GM12878 (cell line): ENCODE measurements at regions not wholly inside any gene's neighbourhood (a gene's known extent, or its start where the extent isn't known, plus 50 kb on each side); places are given as distances from the start of the nearest gene placed in this dataset.

Source experiments
- ATAC-seq: fragments of 200-7000 bp; cut with Tn5 transposase; 3 replicates; pipeline ENCODE4 v1.9.1; 2020; ENCODE audit warnings: mild to moderate bottlenecking, moderate library complexity
- BruUV-seq: library from RNA; stranded (reverse); fragments of 400-500 nt; replicated peaks from 2 replicates; lab custom pipeline; 2021; lab: Mats Ljungman, UMichigan
- CTCF ChIA-PET: fragments of 300-600 bp; sonication (Branson Sonifier 250); formaldehyde crosslinking; extraction: SDS; loops from one replicate; lab custom pipeline; 2021; ENCODE audit warnings: inconsistent platforms; lab: Yijun Ruan, JAX
- POLR2A ChIA-PET: fragments of 350-600 bp; formaldehyde crosslinking; extraction: SDS; loops from one replicate; lab custom pipeline; 2021; ENCODE audit warnings: inconsistent platforms; lab: Charles Lee
- RAD21 ChIA-PET: fragments of 300-600 bp; sonication (Branson Sonifier 250); formaldehyde crosslinking; loops from one replicate; lab custom pipeline; 2023; ENCODE audit warnings: antibody characterized with exemption; ENCODE audit not compliant: unreplicated experiment; lab: Charles Lee
- SMC1A ChIA-PET: fragments of 300-600 bp; sonication (Branson Sonifier 250); formaldehyde crosslinking; loops from one replicate; lab custom pipeline; 2023; ENCODE audit not compliant: unreplicated experiment, uncharacterized antibody; lab: Charles Lee
- DNase-seq: peaks from one replicate; pipeline ENCODE4 v3.0.0-alpha.2; 2011; ENCODE audit warnings: low read depth, low spot score
- FAIRE-seq: peaks from 3 replicates; lab custom pipeline; 2011; peaks lifted over from hg19 to GRCh38; lab: Jason Lieb, UNC
- H2AFZ ChIP-seq: 2 replicates; pipeline ENCODE4 v1.6.0; 2011; ENCODE audit warnings: low read depth, low read length, control low read depth; ENCODE audit not compliant: control insufficient read depth
- H3K27ac ChIP-seq: 2 replicates; pipeline ENCODE4 v1.5.1; 2011; ENCODE audit warnings: control low read depth; ENCODE audit not compliant: control insufficient read depth, insufficient read depth
- H3K27me3 ChIP-seq, 2 experiments: replicated peaks in 1 of 2; 2 replicates each; pipeline versions ENCODE4 v1.6.0 to v1.6.1; 2011; ENCODE audit warnings: low read length in 1 of 2; ENCODE audit not compliant: control insufficient read depth in 2 of 2, insufficient read depth in 2 of 2
- H3K36me3 ChIP-seq, 2 experiments: 2 replicates each; pipeline ENCODE4 v1.5.1; 2011; ENCODE audit warnings: low read length in 1 of 2; ENCODE audit not compliant: control insufficient read depth in 2 of 2, insufficient read depth in 2 of 2
- H3K4me1 ChIP-seq: 2 replicates; pipeline ENCODE4 v1.6.1; 2011; ENCODE audit warnings: mild to moderate bottlenecking, low read length, moderate library complexity, mixed read lengths; ENCODE audit not compliant: control insufficient read depth, insufficient read depth
- H3K4me2 ChIP-seq: 2 replicates; pipeline ENCODE4 v1.6.0; 2011; ENCODE audit warnings: control low read depth; ENCODE audit not compliant: control insufficient read depth, insufficient read depth
- H3K4me3 ChIP-seq: fragments of 200-600 bp; sonication (generic); 2 replicates; pipeline ENCODE4 v1.5.1; 2016
- H3K79me2 ChIP-seq: 2 replicates; pipeline ENCODE4 v1.6.0; 2011; ENCODE audit warnings: low read length; ENCODE audit not compliant: control insufficient read depth, insufficient read depth
- H3K9ac ChIP-seq: 2 replicates; pipeline ENCODE4 v1.8.0; 2011; ENCODE audit warnings: low read length, control low read depth, mixed read lengths; ENCODE audit not compliant: control insufficient read depth, insufficient read depth
- H3K9me3 ChIP-seq: replicated peaks from 3 replicates; pipeline ENCODE4 v1.5.1; 2011; ENCODE audit warnings: mild to moderate bottlenecking, low read length; ENCODE audit not compliant: control insufficient read depth, insufficient read depth
- H4K20me1 ChIP-seq: 2 replicates; pipeline ENCODE4 v1.6.0; 2011; ENCODE audit not compliant: control insufficient read depth, insufficient read depth
- EP300 ChIP-seq, 2 experiments: fragments of 150-350 bp in 1 of 2; IDR thresholded peaks; 2 replicates each; pipeline ENCODE4 v1.6.1; 2011 to 2012; ENCODE audit warnings: low read depth in 2 of 2, low read length in 2 of 2, borderline replicate concordance in 1 of 2, improper control_type of control experiment in 1 of 2, inconsistent platforms in 1 of 2; ENCODE audit not compliant: control insufficient read depth in 1 of 2
- LARP7 ChIP-seq: fragments of 450-650 bp; IDR thresholded peaks from 2 replicates; pipeline ENCODE4 v1.6.1; 2017; ENCODE audit warnings: mild to moderate bottlenecking
- POLR2AphosphoS2 ChIP-seq: IDR thresholded peaks from 2 replicates; pipeline ENCODE4 v1.6.1; 2011; ENCODE audit warnings: low read depth, mild to moderate bottlenecking, low read length, improper control_type of control experiment, moderate library complexity
- SUZ12 ChIP-seq: fragments of 200-600 bp; sonication (generic); IDR thresholded peaks from one replicate; pipeline ENCODE4 v1.6.1; 2018; ENCODE audit warnings: antibody characterized with exemption, mild to moderate bottlenecking; ENCODE audit not compliant: unreplicated experiment
- WGBS: methylation state at CpG from one replicate; pipeline ENCODE4 v1.1.6; 2016; ENCODE audit warnings: low lambda C conversion rate; ENCODE audit not compliant: insufficient replicate concordance, insufficient coverage; ENCODE audit errors: missing lambda C conversion rate; 5-methylcytosine and 5-hydroxymethylcytosine counted together
- in situ Hi-C: fragments of 300-500 bp; cut with MboI; formaldehyde crosslinking; loops from 9 replicates; pipeline ENCODE4 v1.14.3; 2018; ENCODE audit warnings: mixed read lengths
- intact Hi-C: fragments of 100-400 bp; cut with micrococcal nuclease; formaldehyde crosslinking; loops from one replicate; pipeline ENCODE4 v1.14.2; 2022; ENCODE audit not compliant: unreplicated experiment
- TF ChIP-seq, protein P1 (sequence below): fragments of 450-650 bp; formaldehyde crosslinking; IDR thresholded peaks from 2 replicates; pipeline ENCODE4 v1.5.0; 2022; ENCODE audit warnings: mild to moderate bottlenecking, missing genetic modification characterization

DNA sequence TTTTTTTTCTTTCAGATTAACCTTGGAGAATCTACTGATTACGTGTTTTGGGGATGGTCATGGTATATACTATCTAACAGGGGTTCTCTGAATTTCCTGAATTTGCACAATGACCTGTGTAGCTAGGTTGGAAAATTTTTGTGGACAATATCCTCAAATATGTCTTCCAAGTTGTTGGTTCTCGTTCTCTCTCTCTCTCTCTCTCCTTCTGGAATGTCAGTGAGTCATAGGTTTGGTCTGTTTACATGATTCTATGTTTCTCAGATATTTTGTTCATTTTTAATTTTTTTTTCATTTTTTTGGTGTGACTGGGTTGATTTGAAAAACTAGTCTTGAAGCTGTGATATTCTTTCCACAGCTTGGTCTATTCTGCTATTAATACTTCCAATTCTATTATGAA is 604.0 kb upstream of the ANO3 start:
- no peaks in the 10 kb centered on the region for H3K36me3 ChIP-seq
- no TSS peak for BruUV-seq
- intact Hi-C loops, result no loop called here
- ChIA-PET SMC1A (interaction anchor here (0.9 kb wide), 1 partner anchor 26 kb away, joined by 4 read pairs; no protein-coding TSS in a partner anchor), POLR2A (no interaction called here), RAD21 (no interaction called here), CTCF (no interaction called here)
- TF ChIP-seq, protein P1, sequence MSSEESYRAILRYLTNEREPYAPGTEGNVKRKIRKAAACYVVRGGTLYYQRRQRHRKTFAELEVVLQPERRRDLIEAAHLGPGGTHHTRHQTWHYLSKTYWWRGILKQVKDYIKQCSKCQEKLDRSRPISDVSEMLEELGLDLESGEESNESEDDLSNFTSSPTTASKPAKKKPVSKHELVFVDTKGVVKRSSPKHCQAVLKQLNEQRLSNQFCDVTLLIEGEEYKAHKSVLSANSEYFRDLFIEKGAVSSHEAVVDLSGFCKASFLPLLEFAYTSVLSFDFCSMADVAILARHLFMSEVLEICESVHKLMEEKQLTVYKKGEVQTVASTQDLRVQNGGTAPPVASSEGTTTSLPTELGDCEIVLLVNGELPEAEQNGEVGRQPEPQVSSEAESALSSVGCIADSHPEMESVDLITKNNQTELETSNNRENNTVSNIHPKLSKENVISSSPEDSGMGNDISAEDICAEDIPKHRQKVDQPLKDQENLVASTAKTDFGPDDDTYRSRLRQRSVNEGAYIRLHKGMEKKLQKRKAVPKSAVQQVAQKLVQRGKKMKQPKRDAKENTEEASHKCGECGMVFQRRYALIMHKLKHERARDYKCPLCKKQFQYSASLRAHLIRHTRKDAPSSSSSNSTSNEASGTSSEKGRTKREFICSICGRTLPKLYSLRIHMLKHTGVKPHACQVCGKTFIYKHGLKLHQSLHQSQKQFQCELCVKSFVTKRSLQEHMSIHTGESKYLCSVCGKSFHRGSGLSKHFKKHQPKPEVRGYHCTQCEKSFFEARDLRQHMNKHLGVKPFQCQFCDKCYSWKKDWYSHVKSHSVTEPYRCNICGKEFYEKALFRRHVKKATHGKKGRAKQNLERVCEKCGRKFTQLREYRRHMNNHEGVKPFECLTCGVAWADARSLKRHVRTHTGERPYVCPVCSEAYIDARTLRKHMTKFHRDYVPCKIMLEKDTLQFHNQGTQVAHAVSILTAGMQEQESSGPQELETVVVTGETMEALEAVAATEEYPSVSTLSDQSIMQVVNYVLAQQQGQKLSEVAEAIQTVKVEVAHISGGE (CRISPR knock-in tag), result no peak
- TF ChIP-seq EP300 (IDR thresholded peaks at IDR 0.05; ENCODE audit: borderline replicate concordance in 1 of 2, control insufficient read depth in 1 of 2, low read depth in 2 of 2, low read length in 2 of 2) (no peak), POLR2AphosphoS2 (no peak), SUZ12 (no peak), LARP7 (no peak)
- H3K4me1 ChIP-seq, result no peaks in the 10 kb centered on the region
- FAIRE-seq (no peak), ATAC-seq (no peak), DNase-seq (no peak)
- H3K79me2 ChIP-seq, result no peaks in the 10 kb centered on the region
- no peaks in the 10 kb centered on the region for H3K27me3 ChIP-seq
- H3K9me3 ChIP-seq, result no peaks in the 10 kb centered on the region
- H3K9ac ChIP-seq, result no peak overlapping the region
- no peak overlapping the region for H3K27ac ChIP-seq
- H3K4me2 ChIP-seq, result no peak overlapping the region
- 0% methylated on average over 2 of the region's 2 CpGs for WGBS
- H2AFZ ChIP-seq, result no peak overlapping the region
- in situ Hi-C loops, result no loop called here
- H3K4me3 ChIP-seq, result no peak overlapping the region
- H4K20me1 ChIP-seq, result no peaks in the 10 kb centered on the region
